Cardiac fibroblast (primary cell): ENCODE measurements at regions not wholly inside any gene's neighbourhood (a gene's known extent, or its start where the extent isn't known, plus 50 kb on each side); places are given as distances from the start of the nearest gene placed in this dataset.

Experiments used
- DNase-seq, 2 donors: peaks; one replicate each; pipeline versions ENCODE4 v3.0.0 to v3.0.0-alpha.2; 2010; ENCODE audit warnings: low read depth in 2 of 2
- H3K4me3 ChIP-seq, 2 donors: replicated peaks in 1 of 2; 1 replicate in 1 of 2; 2 replicates in 1 of 2; pipeline ENCODE4 v1.5.1; 2011; ENCODE audit warnings: low read depth in 2 of 2, low read length in 2 of 2, mild to moderate bottlenecking in 2 of 2, moderate library complexity in 1 of 2
- CTCF ChIP-seq: IDR thresholded peaks from one replicate; pipeline ENCODE4 v1.5.1; 2011; ENCODE audit warnings: low read depth, mild to moderate bottlenecking, low read length, inconsistent platforms

GRCh38 chr4:181424362-181425016, 818.7 kb upstream of the TENM3 start:
- TF ChIP-seq CTCF, result no peak
- H3K4me3 ChIP-seq, result no peak overlapping the region
- DNase-seq, result no peak

- TF ChIP-seq CTCF, result no peak
- no peak overlapping the region for H3K4me3 ChIP-seq
- no peak for DNase-seq
Observed at GRCh38 chr4:181427076-181427475, 816.1 kb upstream of the TENM3 start.

GRCh38 chr4:181431006-181431405, 812.2 kb upstream of the TENM3 start:
- no peak for DNase-seq
- no peak for TF ChIP-seq CTCF
- H3K4me3 ChIP-seq, result no peak overlapping the region

GRCh38 chr4:181431661-181432060, 811.5 kb upstream of the TENM3 start:
- DNase-seq, result no peak
- no peak for TF ChIP-seq CTCF

GRCh38 chr4:181432335-181432734, 810.9 kb upstream of the TENM3 start:
- no peak for TF ChIP-seq CTCF
- no peak for DNase-seq

More at GRCh38 chr4:181431661-181432060, 811.5 kb upstream of the TENM3 start:
- no peak overlapping the region for H3K4me3 ChIP-seq

GRCh38 chr4:181437895-181438294, 805.3 kb upstream of the TENM3 start:
- DNase-seq, result no peak
- no peak for TF ChIP-seq CTCF
- H3K4me3 ChIP-seq, result no peak overlapping the region

More at GRCh38 chr4:181432335-181432734, 810.9 kb upstream of the TENM3 start:
- no peak overlapping the region for H3K4me3 ChIP-seq

GRCh38 chr4:181438641-181439040, 804.6 kb upstream of the TENM3 start:
- no peak overlapping the region for H3K4me3 ChIP-seq

More at GRCh38 chr4:181438641-181439040, 804.6 kb upstream of the TENM3 start:
- no peak for DNase-seq
- TF ChIP-seq CTCF, result no peak
